NCI-H2107 (cell line): ENCODE measurements at regions not wholly inside any gene's neighbourhood (a gene's known extent, or its start where the extent isn't known, plus 50 kb on each side); places are given as distances from the start of the nearest gene placed in this dataset.

Source experiments
- DNase-seq: peaks from one replicate; lab custom pipeline; 2025; lab: John Stamatoyannopoulos, UW

DNA sequence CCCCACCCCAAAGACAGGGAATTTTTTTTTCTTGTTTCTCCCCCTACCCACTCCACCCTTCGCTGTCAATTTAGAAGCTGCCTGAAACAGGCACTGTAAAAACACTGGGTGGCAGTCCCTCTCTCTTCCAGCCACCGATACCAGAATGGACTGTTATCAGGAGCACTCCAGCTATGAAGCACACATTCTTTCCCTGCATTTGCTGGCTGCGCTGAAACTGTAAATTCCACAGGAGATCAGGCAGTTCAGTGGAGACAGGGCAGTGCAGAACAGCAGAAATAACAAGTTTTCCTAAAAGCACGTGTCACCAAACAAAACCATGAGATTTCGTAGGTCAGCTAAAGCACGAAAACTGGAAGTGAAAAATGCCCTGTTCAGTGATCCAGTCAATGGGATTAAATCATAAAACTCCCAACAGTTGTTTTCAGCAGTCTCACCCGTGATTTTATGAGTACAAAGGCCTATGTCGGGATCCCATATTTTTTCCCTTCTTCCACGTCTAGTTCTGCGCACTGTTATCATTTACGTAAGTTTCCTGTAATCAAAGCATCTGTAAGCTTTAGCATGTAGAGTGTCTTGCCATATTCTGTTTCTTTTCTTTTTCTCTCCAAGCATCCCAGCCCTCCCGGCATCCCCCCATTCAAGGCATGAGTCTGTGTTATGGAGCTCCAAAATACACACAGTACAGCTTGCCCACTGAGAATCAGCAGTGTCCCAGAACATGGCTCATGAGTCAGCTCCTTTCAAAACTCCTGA lies 359.9 kb upstream of the EPHA7 start:
- DNase-seq, result no peak

DNA sequence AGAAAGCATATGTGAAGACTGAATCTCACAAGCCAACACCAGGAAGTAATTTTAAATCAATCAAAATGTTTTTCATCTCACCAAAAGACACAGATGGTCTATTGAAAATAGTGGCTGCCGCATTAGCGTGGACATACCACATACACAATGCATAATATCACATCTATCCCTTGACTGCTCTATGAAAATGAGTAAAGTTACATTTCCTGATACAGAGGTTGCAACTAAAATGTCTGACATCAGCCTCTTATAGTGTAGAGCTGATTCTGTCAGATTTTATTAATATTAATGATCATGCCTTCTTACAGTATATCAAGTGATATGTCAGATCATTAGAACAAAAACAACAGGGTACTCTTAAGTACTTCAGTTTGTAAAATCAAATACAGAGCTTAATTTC lies 339.8 kb upstream of the EPHA7 start:
- DNase-seq, result no peak

DNA sequence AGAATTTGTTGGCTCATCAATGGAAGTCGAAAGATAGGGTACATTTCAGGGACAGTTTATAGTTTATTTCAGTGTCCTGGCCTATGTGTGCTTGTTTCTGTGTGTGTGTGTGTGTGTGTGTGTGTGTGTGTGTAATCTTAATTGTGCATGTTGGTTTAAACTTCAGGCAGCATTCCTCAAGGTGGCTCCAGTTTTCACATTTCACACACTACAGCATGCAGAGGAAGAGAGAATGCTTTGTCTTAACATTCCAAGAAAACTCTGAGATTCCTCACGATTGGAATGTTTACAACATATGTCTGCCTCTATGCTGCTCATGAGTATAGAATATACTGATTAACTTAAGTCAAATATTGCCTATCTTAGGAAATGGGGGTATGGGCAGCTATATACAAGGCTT lies 332.6 kb upstream of the EPHA7 start:
- DNase-seq, result no peak

DNA sequence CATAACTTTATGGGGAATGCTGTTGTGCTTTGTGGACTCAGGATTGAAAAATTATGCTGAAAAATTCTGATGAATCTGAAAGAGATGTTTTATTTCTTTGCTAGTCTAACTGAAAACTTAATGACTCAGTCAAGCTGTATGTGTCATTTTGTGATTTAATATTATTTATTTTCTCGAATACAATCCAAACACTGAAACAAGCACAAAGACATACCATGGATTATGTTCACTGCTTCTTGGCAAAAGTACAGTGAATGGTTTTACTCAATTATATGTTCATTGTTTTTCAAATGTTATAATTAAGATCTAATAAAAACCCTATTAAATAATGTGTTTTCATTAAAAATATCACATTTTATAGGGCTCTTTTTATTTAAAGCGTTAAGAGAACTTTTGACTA lies 330.6 kb upstream of the EPHA7 start:
- no peak for DNase-seq

DNA sequence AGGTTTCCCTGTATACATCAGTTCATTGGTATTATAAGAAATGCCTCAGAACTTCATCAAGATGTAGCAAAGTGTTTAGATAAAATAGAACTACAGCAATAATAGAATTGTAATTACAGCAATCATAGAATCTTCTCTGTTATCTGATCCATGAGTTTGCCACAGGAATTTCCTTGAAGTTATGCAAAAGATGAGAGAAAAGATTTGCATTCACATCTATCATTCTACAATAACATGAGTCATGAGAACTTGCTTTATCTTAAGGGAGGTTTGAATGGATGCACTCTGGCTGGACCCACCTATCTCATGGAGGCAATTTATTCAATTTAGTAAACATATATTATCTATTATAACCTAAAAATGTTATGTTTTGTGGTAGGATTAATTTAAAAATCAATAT lies 329.8 kb upstream of the EPHA7 start:
- DNase-seq, result no peak

DNA sequence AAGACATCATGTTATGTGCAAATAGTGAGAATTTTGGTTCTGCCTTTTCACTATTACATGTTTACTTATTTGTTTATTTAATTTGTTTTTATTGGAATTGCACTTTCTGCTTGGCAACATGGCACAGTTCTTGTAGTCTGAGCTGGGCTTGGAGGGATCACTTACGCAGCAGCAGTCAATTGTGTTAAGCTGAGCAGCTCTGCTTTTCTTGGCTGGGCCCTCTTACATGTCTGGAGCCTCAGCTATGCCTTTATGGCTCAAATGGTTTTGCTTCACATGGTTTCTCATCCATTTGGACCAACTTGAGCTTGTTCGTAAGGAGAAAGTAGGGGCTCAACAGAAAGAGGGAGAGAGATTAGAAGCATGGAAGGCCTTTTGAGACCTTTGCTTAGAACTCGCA lies 327.5 kb upstream of the EPHA7 start:
- DNase-seq, result no peak

DNA sequence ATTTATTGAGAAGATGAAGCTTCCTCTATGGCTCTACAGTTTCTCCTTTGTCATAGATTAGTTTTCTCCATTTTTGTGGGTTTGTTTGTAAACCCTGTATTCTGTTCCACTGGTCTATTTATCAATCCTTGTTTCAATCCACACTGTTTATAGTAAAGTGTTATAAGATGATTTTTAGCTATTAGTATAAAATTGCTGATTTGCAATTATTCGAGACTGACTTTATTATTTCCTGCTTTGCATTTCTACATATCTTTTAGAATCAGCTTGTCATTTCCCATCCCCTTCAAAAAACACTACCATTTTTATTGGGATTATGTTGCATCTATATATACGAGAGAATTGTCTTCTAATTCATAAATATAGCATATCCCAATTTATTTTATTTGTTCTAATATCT lies 325.9 kb upstream of the EPHA7 start:
- DNase-seq, result no peak

DNA sequence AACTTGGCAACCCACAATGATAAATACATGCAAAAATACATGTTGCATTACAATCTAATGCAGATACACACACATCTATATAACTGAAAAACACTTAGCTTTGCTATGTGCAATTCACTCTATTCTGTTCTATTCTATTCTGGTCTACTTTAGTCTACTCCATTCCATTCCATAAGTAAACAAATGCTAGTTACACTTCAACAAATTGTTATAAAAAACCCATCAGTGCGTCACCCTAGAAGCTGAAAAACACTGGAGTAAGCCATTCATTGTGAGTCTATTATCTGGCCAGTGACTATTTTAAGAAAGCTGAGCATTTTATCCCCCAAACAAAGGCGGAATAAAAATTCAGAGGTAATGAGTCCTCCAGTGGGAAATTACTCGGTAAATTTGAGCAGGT lies 315.7 kb upstream of the EPHA7 start:
- DNase-seq, result peak; percentile 25

DNA sequence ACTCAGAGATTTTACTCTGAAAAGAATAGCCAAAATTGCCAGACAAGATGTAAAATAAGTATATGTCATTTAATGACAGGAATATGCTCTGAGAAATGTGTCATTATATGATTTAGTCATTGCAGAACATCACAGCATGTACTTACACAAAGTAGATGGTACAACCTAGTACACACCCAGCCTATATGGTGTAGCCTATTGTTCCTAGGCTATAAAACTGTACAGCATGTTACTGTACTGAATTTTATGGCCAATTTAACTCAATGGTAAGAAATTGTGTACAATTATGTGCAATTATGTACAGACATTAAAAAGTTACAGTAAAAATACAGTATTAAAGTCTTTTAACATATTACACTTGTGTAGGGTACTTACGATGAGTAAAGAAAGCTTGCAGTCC lies 311.9 kb upstream of the EPHA7 start:
- no peak for DNase-seq

DNA sequence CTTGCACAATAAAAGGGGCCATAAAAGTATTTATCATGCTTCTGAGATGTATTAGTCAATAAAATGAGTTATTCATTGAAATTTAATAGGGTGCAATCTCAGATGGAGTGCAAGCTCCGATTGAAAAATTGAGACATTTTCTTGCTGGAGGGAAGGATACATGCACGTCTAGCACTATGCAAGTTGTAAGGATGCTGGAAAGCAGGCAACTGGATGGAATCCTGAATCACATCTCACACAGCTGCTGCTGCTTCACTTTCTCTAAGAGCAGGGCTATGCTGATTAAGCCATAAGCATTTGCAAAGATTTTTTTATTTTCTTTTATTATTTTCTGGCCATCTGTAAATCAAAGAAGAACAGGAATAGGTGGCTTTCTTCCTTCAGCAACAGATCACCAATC lies 308.8 kb upstream of the EPHA7 start:
- DNase-seq, result no peak

DNA sequence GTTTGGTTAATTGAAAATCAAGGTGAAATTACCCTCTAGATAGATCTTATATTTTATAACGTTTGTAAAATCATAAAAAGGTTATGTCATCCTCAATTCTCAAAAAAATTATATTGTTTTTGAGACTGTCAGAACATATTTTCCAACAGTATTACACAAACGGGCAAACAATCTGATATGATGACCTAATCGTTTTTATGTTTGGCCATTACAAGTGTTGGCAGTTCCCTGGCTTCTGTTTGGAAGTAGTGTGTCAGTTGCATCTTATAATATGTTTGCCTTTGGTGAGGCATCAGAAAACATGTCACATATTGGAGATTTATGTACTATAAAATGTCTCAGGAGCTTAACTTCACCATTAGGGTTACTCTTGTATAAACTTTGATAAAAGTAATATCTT lies 308.1 kb upstream of the EPHA7 start:
- DNase-seq, result no peak

DNA sequence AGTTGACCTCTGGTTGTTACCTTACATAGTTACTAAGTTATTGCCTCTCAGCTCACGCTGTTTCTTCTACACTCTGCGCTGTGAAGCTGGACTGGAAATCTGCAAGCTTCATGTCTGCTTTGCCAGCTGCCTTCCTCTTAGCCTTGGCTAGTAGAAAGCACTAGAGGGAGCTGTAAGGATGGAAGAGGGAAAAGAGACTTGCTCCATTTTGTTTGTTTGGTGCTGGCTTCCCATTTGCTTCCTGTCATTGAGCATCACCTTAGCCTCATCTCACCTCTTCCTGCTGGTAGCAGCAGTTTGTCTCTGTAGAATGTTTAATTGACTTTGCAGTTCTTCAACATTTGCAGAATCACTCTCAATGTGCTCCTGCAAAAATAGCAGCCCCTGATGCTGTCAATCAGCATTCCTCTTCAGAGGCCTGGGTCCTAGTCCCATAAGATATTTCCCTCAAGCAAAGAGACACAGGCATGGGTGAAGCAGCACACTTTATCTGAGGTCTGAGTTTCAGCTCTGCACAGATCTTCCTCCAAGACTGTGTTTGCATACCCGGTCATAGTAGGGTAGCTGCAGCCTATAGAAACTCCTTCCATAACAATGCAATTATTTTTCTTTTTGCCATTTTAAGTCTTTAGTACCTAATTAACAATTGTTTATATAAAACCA lies 302.2 kb upstream of the EPHA7 start:
- peak; percentile 52 for DNase-seq

DNA sequence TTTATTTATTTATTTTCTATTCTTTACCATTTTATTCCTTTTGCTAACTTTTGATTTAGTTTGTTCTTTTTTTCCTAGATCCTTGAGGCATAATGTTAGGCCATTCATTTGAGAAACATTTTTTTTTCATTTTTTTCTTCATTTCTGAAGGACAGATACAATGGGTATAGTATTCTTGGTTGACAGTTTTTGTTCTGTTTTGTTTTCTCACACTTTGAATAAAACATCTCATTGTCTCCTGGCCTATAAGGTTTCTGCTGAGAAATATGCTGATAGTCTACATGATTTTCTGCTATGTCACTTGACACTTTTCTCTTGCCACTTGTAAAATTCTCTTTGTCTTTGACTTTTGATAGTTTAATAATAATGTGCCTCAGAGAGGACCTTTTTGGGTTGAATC lies 294.6 kb upstream of the EPHA7 start:
- DNase-seq, result no peak

DNA sequence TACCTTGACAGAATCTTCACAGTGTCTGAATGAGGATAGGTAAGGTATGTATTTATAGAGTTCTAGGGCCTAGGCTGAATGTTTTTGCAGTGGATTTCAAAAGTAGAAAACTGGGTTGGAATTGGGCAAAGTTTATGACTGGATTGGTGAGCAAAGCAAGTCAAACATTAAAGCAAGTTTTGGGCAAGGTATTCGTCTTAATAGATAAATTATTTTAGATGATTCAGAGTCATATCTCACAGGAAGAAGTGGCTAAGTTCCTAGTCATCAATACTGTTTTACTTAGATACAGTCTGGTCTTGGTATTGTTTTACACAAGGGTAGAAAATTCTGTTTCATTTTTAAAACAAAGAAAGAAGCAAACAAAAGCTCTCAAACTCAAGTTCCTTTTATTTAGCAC lies 284.1 kb upstream of the EPHA7 start:
- no peak for DNase-seq

DNA sequence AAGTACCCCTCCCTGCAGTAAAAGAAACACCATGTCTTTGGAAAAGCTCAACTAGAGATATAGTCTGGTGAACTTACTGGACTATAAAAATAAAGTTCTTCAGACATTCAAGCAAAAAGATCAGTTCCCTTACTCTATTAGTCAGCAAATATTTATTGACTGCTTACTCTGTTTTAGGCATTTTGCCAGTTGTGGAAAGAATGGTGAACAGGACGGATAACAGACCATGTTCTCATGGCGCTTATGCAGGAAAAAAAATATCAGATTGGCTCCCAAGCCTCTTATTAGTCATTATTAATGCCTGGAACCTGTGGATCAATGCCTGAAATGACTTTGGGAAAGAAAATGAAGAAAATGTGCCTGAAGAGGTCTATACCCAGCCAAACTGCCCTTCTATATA lies 282.2 kb upstream of the EPHA7 start:
- DNase-seq, result no peak

DNA sequence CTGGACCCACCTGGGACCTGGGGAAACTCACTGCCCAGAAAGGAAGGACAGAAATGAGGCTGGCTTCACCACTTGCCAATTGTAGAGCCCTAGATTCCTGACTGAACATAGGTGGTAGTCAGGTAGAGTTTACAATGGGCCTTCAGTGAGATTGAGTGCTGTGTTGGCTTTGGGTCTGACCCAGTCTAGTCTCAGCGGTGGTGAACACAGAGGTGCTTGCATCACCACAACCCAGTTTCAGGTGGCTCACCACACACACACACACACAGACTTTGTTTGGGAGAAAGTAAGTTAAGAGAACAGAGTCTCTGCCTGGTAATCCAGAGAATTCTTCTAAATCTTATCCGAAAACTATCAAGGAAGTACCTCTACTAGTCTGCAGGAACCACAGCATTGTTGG lies 266.1 kb upstream of the EPHA7 start:
- DNase-seq, result no peak

DNA sequence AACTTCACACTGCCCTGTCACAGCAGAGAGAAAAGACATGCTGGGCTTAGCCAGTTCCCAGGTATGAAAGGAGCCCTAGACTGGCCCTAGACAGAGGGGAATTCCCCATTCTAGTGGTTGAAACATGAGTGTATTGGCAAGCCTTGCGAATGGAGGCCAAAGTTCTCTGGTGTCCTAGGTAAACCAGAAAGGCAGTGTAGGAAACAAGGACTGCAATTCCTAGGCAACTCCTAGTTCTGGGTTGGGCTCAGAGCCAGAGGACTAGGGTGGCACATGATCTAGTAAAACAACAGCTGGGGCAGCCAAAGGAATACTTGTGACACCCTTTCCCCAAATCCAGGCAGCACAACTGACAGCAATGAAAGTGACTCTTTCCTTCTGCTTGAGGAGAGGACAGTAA lies 265.0 kb upstream of the EPHA7 start:
- no peak for DNase-seq

DNA sequence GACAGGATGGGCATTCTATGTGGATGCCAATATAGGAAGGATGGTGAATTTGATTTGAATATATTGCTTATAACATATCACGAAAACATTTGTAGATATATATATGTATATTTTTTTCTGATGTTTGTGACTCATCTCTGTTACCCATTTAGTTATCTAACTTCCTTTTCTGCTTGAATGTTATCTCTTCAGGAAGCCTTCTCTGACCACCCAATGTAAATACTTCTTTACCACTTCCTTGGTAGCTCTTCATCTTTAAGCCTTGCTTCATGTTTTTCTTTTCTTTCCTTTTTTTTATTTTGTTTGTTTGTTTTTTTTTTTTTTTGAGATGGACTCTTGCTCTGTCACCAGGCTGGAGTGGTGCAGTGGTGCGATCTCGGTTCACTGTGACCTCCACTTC lies 260.5 kb upstream of the EPHA7 start:
- DNase-seq, result no peak

DNA sequence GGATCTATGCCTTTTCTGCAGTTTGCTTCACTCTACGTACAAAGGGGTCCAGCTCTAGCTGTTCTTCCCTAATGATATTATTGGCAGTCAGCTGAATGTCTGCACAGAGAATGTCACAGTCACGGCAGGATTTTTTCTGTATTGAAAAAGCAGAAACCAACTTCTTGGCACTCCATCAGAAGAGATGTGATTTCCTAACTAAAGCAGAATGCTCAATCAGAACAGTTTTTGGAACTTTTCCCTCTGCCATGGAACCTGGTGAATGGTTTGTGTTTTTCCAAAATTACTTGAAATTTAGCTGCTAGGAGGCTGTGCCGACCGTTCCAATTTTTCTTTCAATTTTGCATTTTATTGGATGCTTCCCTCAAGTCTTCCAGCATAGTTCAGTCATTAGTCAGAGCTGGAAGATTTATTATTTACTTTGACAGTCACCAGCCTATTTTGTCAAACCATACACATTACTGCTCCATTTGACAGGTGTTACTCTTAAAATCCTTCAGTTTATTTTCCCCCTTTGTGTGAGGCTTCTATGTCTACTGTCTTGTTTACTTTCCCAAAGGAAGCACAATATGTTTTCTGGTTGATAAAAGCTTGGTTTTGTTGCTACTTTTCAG lies 259.6 kb upstream of the EPHA7 start:
- DNase-seq, result no peak

DNA sequence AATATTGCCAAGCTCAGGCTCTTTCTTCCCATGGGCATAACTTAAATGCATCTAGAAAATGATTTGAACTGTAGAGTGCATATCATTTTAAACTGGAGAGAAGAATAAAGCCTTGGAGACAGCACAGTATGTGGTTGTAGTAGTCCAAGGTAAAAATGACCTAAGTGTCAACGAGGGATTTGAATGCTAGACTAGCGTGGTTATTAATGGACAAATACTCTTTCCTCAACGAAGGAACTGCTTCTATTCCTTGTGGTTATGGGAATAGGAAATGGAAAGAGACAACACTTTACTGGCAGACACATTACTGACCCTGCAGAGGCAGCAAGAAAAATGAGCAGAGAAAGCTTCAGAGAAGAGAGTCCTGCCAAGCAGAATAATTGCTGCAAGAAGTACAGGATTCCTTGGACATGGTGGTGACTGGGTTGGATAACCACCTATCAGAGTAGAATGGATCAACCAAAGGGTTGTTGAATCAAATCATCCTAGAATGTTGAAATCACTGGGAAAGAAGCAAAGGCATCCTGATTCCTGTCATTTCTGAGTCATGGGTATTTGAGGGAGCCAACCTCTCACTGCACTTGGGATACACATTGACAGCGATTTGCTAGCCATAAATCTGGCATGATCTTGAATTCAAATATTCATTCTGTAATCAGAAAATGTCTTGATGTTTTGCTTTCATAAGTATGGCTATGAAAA lies 258.1 kb upstream of the EPHA7 start:
- no peak for DNase-seq

DNA sequence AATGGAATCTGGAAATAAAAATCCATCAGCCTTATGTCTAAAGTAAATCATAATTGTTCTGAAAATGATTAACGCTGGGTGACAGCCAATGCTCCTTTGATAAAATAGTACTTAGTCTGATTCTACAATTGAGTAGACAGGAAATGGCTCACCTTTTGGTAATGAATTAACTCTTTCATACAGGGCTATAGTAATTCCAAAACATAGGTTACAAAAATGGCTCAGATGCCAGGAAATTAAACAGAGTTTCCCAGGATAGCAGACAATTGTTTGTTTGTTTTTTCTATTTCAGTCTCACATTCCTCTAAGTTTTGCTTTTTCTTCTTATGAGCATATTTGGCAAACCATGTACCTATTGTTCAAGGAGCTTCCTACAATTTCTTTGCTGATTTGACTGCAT lies 257.2 kb upstream of the EPHA7 start:
- no peak for DNase-seq

DNA sequence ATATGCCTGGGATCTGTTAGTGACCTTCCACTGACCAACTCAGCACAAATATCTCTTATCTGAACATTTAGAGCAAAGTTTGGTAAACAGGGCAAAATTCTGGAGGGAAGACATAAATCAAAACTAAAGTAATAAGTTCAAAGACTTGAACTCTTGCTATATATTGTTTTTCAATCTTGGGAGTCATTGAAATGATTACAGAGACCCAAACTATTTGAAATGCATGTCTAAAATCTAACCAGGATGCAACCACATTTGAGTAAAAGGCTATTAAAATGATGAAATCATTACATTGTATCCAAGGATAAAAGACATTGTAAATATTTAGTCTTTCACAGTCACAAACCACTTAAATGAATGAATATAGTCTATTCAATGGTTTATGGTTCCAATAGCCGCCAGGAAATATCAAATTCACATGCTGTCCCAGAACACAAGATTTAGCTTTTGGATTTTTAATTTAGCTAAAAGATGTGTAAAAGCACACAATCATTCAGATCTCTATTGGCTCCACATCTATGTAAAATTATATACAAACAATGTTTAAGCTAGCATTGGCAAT lies 256.6 kb upstream of the EPHA7 start:
- no peak for DNase-seq

DNA sequence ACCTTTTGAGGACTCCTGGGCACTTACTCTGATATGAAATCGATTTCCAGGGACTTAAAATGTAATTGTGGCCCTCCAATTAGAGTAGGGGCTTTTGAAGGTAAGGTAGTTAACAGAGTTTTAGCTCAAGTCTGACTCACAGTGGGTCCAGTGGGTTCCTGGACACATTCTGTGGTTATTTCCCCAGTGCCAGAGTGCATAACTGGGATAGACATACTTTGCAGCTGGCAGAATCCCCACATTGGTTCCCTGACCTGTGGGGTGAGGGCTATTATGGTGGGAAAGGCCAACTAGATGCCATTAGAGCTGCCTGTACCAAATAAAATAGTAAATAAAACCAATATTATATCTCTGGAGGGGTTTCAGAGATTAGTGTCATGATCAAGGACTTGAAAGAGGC lies 243.8 kb upstream of the EPHA7 start:
- DNase-seq, result no peak
